PC-3 (cell line): ENCODE measurements at regions not wholly inside any gene's neighbourhood (a gene's known extent, or its start where the extent isn't known, plus 50 kb on each side); places are given as distances from the start of the nearest gene placed in this dataset.

ENCODE experiments used
- ATAC-seq: fragments of 200-7000 bp; cut with Tn5 transposase; 2 replicates; pipeline ENCODE4 v1.9.1; 2020; ENCODE audit warnings: mild to moderate bottlenecking, moderate library complexity
- BruUV-seq: library from RNA; stranded (reverse); fragments of 400-500 nt; replicated peaks from 2 replicates; lab custom pipeline; 2021; lab: Mats Ljungman, UMichigan
- CTCF ChIA-PET: fragments of 300-600 bp; sonication (Branson Sonifier 250); formaldehyde crosslinking; loops from one replicate; lab custom pipeline; 2022; ENCODE audit warnings: antibody characterized with exemption; lab: Charles Lee
- POLR2A ChIA-PET: fragments of 300-600 bp; sonication (Branson Sonifier 250); formaldehyde crosslinking; loops from one replicate; lab custom pipeline; 2022; ENCODE audit warnings: antibody characterized with exemption; ENCODE audit not compliant: unreplicated experiment; lab: Charles Lee
- DNase-seq: peaks from one replicate; pipeline ENCODE4 v3.0.0-alpha.2; 2015
- H2AFZ ChIP-seq: fragments of 300-600 bp; sonication (generic); 2 replicates; pipeline ENCODE4 v1.6.0; 2016; ENCODE audit warnings: antibody characterized with exemption, low read length
- H3F3A ChIP-seq: fragments of 300-600 bp; sonication (generic); one replicate; pipeline ENCODE4 v1.6.0; 2017; ENCODE audit warnings: antibody characterized with exemption, low read length, control low read depth, mild to moderate bottlenecking; ENCODE audit not compliant: unreplicated experiment
- H3K27ac ChIP-seq: fragments of 300-600 bp; sonication (generic); 2 replicates; pipeline ENCODE4 v1.5.1; 2016; ENCODE audit warnings: mild to moderate bottlenecking, low read length
- H3K27me3 ChIP-seq: fragments of 300-600 bp; sonication (generic); 2 replicates; pipeline ENCODE4 v1.6.1; 2016; ENCODE audit warnings: low read length, mixed read lengths
- H3K36me3 ChIP-seq: fragments of 300-600 bp; sonication (generic); 2 replicates; pipeline ENCODE4 v1.6.1; 2016; ENCODE audit warnings: low read depth, mixed run types, low read length, mixed read lengths
- H3K4me1 ChIP-seq: fragments of 300-600 bp; sonication (generic); 2 replicates; pipeline ENCODE4 v1.5.1; 2016; ENCODE audit warnings: low read length; ENCODE audit not compliant: insufficient read depth
- H3K4me2 ChIP-seq: fragments of 300-600 bp; sonication (generic); 2 replicates; pipeline ENCODE4 v1.6.0; 2016; ENCODE audit warnings: low read length
- H3K4me3 ChIP-seq: fragments of 300-600 bp; sonication (generic); 2 replicates; pipeline ENCODE4 v1.5.1; 2016; ENCODE audit warnings: mild to moderate bottlenecking, low read length, mixed read lengths
- H3K79me2 ChIP-seq: fragments of 300-600 bp; sonication (generic); 2 replicates; pipeline ENCODE4 v1.6.1; 2017; ENCODE audit warnings: low read length, mixed read lengths
- H3K9ac ChIP-seq: fragments of 300-600 bp; sonication (generic); 2 replicates; pipeline ENCODE4 v1.6.0; 2016; ENCODE audit warnings: mild to moderate bottlenecking, low read length
- H3K9me2 ChIP-seq: fragments of 300-600 bp; sonication (generic); replicated peaks from 2 replicates; pipeline ENCODE4 v1.6.1; 2016; ENCODE audit warnings: mixed run types, low read length, mixed read lengths
- H3K9me3 ChIP-seq: fragments of 300-600 bp; sonication (generic); 2 replicates; pipeline ENCODE4 v1.6.1; 2016; ENCODE audit warnings: low read length, mixed read lengths
- H4K20me1 ChIP-seq: fragments of 300-600 bp; sonication (generic); 2 replicates; pipeline ENCODE4 v1.6.1; 2016; ENCODE audit warnings: low read length, mixed read lengths
- CTCF ChIP-seq: fragments of 300-600 bp; sonication (generic); conservative IDR thresholded peaks from 2 replicates; pipeline ENCODE4 v1.5.1; 2017; ENCODE audit warnings: antibody characterized with exemption, low read depth, mild to moderate bottlenecking, low read length
- EZH2 ChIP-seq: fragments of 300-600 bp; sonication (generic); IDR thresholded peaks from one replicate; pipeline ENCODE4 v1.6.1; 2017; ENCODE audit warnings: antibody characterized with exemption, mild to moderate bottlenecking, low read length; ENCODE audit not compliant: unreplicated experiment
- EZH2phosphoT487 ChIP-seq: fragments of 300-600 bp; sonication (generic); IDR thresholded peaks from 2 replicates; pipeline ENCODE4 v1.6.1; 2018; ENCODE audit warnings: mild to moderate bottlenecking, antibody characterized with exemption, low read length, borderline replicate concordance
- intact Hi-C: fragments of 100-400 bp; cut with micrococcal nuclease; formaldehyde crosslinking; loops from 2 replicates; pipeline ENCODE4 v1.9.0; 2023

GRCh38 chrX:144295921-144296320 is 412.1 kb downstream of the UBE2NL start:
- H3K4me3 ChIP-seq = no peak overlapping the region
- BruUV-seq = no TSS peak
- no peak overlapping the region for H2AFZ ChIP-seq
- DNase-seq (no peak), ATAC-seq (no peak)
- no peaks in the 10 kb centered on the region for H3K36me3 ChIP-seq
- no peaks in the 10 kb centered on the region for H3K79me2 ChIP-seq
- H3K9me3 ChIP-seq = no peaks in the 10 kb centered on the region
- no peaks in the 10 kb centered on the region for H4K20me1 ChIP-seq
- no peak overlapping the region for H3K9ac ChIP-seq
- no peaks in the 10 kb centered on the region for H3K27me3 ChIP-seq
- intact Hi-C loops = no loop called here
- ChIA-PET CTCF (no interaction called here), POLR2A (no interaction called here)
- H3K4me2 ChIP-seq = no peak overlapping the region
- peaks cover 8% of the 10 kb centered on the region for H3K4me1 ChIP-seq
- no peaks in the 10 kb centered on the region for H3K9me2 ChIP-seq
- TF ChIP-seq EZH2phosphoT487 = no peak
- no peak for TF ChIP-seq EZH2
- no peak for TF ChIP-seq CTCF
- no peaks in the 10 kb centered on the region for H3F3A ChIP-seq
- H3K27ac ChIP-seq = no peak overlapping the region

GRCh38 chrX:144297221-144297620 is 413.4 kb downstream of the UBE2NL start:
- POLR2A ChIA-PET = no interaction called here
- no TSS peak for BruUV-seq

More at GRCh38 chrX:144297221-144297620, 413.4 kb downstream of the UBE2NL start:
- Histone ChIP-seq H3K9me3 (no peaks in the 10 kb centered on the region), H3K79me2 (no peaks in the 10 kb centered on the region), H3K4me1 (peaks cover 8% of the 10 kb centered on the region), H3F3A (no peaks in the 10 kb centered on the region), H3K4me2 (no peak overlapping the region), H3K4me3 (no peak overlapping the region), H3K27ac (no peak overlapping the region), H3K9ac (no peak overlapping the region), H3K9me2 (no peaks in the 10 kb centered on the region), H3K36me3 (no peaks in the 10 kb centered on the region), H4K20me1 (no peaks in the 10 kb centered on the region), H3K27me3 (no peaks in the 10 kb centered on the region), H2AFZ (no peak overlapping the region)
- ATAC-seq (peak; percentile 53; the same call in 1 of the 2 replicates), DNase-seq (peak; percentile 24)
- CTCF ChIA-PET = no interaction called here
- no peak for TF ChIP-seq EZH2phosphoT487
- no peak for TF ChIP-seq CTCF
- TF ChIP-seq EZH2 = no peak
- intact Hi-C loops = no loop called here
